AG04449 (cell line): ENCODE measurements at regions not wholly inside any gene's neighbourhood (a gene's known extent, or its start where the extent isn't known, plus 50 kb on each side); places are given as distances from the start of the nearest gene placed in this dataset.

ENCODE experiments used
- CTCF ChIA-PET: fragments of 350-600 bp; formaldehyde crosslinking; extraction: SDS; loops from one replicate; lab custom pipeline; 2021; ENCODE audit warnings: antibody characterized with exemption; lab: Yijun Ruan, JAX
- POLR2A ChIA-PET: fragments of 400-600, 350-600 bp; formaldehyde crosslinking; extraction: SDS; loops from one replicate; lab custom pipeline; 2020; ENCODE audit warnings: antibody characterized with exemption, inconsistent platforms; lab: Yijun Ruan, JAX
- DNase-seq: peaks from one replicate; pipeline ENCODE4 v3.0.0-alpha.2; 2010; ENCODE audit warnings: low read depth, low spot score
- H3K4me3 ChIP-seq: 2 replicates; pipeline ENCODE4 v1.5.1; 2011; ENCODE audit warnings: low read depth, mild to moderate bottlenecking, control low read depth, low read length
- CTCF ChIP-seq: IDR thresholded peaks from one replicate; pipeline ENCODE4 v1.5.1; 2011; ENCODE audit warnings: mild to moderate bottlenecking, moderate library complexity, low read length, control low read depth, inconsistent platforms; ENCODE audit not compliant: insufficient read depth; ENCODE audit errors: missing control alignments

GRCh38 chr2:145925591-145925990 lies 1405.7 kb upstream of the ZEB2 start:
- TF ChIP-seq CTCF = no peak
- no peak for DNase-seq
- H3K4me3 ChIP-seq = no peak overlapping the region
- CTCF ChIA-PET = no interaction called here
- POLR2A ChIA-PET = no interaction called here

GRCh38 chr2:145919477-145919876 lies 1399.6 kb upstream of the ZEB2 start:
- no peak overlapping the region for H3K4me3 ChIP-seq
- no peak for DNase-seq
- CTCF ChIA-PET = interaction anchor here (1.5 kb wide), 1 partner anchor 9 kb away, joined by 3 read pairs; no protein-coding TSS in a partner anchor
- POLR2A ChIA-PET = no interaction called here
- no peak for TF ChIP-seq CTCF

- H3K4me3 ChIP-seq = no peak overlapping the region
- POLR2A ChIA-PET = no interaction called here
- no peak for TF ChIP-seq CTCF
- no peak for DNase-seq
- CTCF ChIA-PET = interaction anchor here (1.5 kb wide), 1 partner anchor 9 kb away, joined by 3 read pairs; no protein-coding TSS in a partner anchor
Observed at GRCh38 chr2:145918951-145919350, 1399.0 kb upstream of the ZEB2 start.

- no peak for TF ChIP-seq CTCF
Observed at GRCh38 chr2:145916799-145917198, 1396.9 kb upstream of the ZEB2 start.

GRCh38 chr2:145914716-145915115 lies 1394.8 kb upstream of the ZEB2 start:
- no peak for TF ChIP-seq CTCF
- ChIA-PET CTCF (no interaction called here), POLR2A (no interaction called here)
- no peak overlapping the region for H3K4me3 ChIP-seq
- no peak for DNase-seq

More at GRCh38 chr2:145916799-145917198, 1396.9 kb upstream of the ZEB2 start:
- no peak for DNase-seq
- POLR2A ChIA-PET = no interaction called here
- CTCF ChIA-PET = no interaction called here
- H3K4me3 ChIP-seq = no peak overlapping the region

GRCh38 chr2:145910416-145910815 lies 1390.5 kb upstream of the ZEB2 start:
- POLR2A ChIA-PET = no interaction called here
- no peak for TF ChIP-seq CTCF
- no peak for DNase-seq
- CTCF ChIA-PET = interaction anchor here (1.0 kb wide), 1 partner anchor 9 kb away, joined by 3 read pairs; no protein-coding TSS in a partner anchor
- H3K4me3 ChIP-seq = no peak overlapping the region
